ENCODE measurements at regions not wholly inside any gene's neighbourhood (a gene's known extent, or its start where the extent isn't known, plus 50 kb on each side); places are given as distances from the start of the nearest gene placed in this dataset.

DNA sequence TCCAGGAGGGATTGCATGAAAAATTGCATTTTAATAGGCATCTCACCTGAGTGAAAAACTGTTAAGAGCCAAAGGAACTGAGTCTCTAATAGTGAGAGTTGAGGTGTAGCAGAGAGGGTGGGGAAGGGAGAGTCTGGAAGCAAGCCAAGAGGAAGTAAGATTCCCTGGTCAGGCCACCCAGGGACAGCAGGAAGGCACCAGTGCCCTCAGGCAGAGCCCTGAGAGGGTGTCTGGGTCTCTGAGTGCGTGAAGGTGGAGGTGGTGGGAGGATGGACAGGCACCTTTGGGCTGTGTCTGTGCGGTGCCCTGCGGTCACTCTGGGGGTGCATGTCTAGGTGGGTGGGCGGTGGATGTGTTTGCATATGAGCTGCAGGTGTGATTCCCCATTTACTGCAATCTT, 300.4 kb upstream of the ROPN1 start:
- no peak for TF ChIP-seq POLR2A (IDR thresholded peaks at IDR 0.05)
- TF ChIP-seq, protein P1, sequence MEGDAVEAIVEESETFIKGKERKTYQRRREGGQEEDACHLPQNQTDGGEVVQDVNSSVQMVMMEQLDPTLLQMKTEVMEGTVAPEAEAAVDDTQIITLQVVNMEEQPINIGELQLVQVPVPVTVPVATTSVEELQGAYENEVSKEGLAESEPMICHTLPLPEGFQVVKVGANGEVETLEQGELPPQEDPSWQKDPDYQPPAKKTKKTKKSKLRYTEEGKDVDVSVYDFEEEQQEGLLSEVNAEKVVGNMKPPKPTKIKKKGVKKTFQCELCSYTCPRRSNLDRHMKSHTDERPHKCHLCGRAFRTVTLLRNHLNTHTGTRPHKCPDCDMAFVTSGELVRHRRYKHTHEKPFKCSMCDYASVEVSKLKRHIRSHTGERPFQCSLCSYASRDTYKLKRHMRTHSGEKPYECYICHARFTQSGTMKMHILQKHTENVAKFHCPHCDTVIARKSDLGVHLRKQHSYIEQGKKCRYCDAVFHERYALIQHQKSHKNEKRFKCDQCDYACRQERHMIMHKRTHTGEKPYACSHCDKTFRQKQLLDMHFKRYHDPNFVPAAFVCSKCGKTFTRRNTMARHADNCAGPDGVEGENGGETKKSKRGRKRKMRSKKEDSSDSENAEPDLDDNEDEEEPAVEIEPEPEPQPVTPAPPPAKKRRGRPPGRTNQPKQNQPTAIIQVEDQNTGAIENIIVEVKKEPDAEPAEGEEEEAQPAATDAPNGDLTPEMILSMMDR (IDR thresholded peaks at IDR 0.05), result no peak

All from Peyer's patch (tissue), 4 donors.